B cell (primary cell): ENCODE measurements at regions not wholly inside any gene's neighbourhood (a gene's known extent, or its start where the extent isn't known, plus 50 kb on each side); places are given as distances from the start of the nearest gene placed in this dataset.

Source experiments
- ATAC-seq: fragments of 200-7000 bp; cut with Tn5 transposase; one replicate; pipeline ENCODE4 v1.10.0; 2021; ENCODE audit warnings: low read depth, mild to moderate bottlenecking, moderate number of reproducible peaks, moderate library complexity
- CTCF ChIA-PET: fragments of 350-600 bp; sonication (Branson Sonifier 250); formaldehyde crosslinking; loops from one replicate; lab custom pipeline; 2021; ENCODE audit warnings: antibody characterized with exemption, inconsistent platforms; lab: Charles Lee
- POLR2A ChIA-PET: fragments of 350-600 bp; sonication (Branson Sonifier 250); formaldehyde crosslinking; loops from one replicate; lab custom pipeline; 2021; ENCODE audit warnings: antibody characterized with exemption; lab: Charles Lee
- DNase-seq: peaks from one replicate; pipeline ENCODE4 v3.0.0; 2013
- H2AFZ ChIP-seq: 2 replicates; pipeline ENCODE4 v1.6.1; 2012; ENCODE audit warnings: mild to moderate bottlenecking, low read depth, low read length; ENCODE audit not compliant: insufficient read depth, poor library complexity, severe bottlenecking
- H3K27ac ChIP-seq, 2 donors: 1 replicate in 1 of 2; 2 replicates in 1 of 2; pipeline ENCODE4 v1.5.1; 2012 to 2013; ENCODE audit warnings: low read length in 2 of 2, mild to moderate bottlenecking in 2 of 2, moderate library complexity in 1 of 2
- H3K27me3 ChIP-seq, 4 experiments: fragments of 200-600 bp in 1 of 4; sonication (generic) in 1 of 4; replicated peaks in 1 of 4; 1 replicate in 2 of 4; 2 replicates in 2 of 4; pipeline versions ENCODE4 v1.6.1 to v1.7.0; 2013 to 2016; ENCODE audit warnings: low read length in 3 of 4, mild to moderate bottlenecking in 2 of 4, mixed read lengths in 1 of 4, moderate library complexity in 1 of 4; ENCODE audit not compliant: insufficient read depth in 4 of 4, control insufficient read depth in 3 of 4; ENCODE audit errors: control extremely low read depth in 1 of 4
- H3K36me3 ChIP-seq, 2 experiments: replicated peaks in 1 of 2; 1 replicate in 1 of 2; 2 replicates in 1 of 2; pipeline versions ENCODE4 v1.6.1 to v1.7.1; 2013; ENCODE audit warnings: low read length in 1 of 2; ENCODE audit not compliant: insufficient read depth in 2 of 2, control insufficient read depth in 1 of 2; ENCODE audit errors: control extremely low read depth in 1 of 2, extremely low read depth in 1 of 2
- H3K4me1 ChIP-seq, 2 donors: fragments of 200-600 bp in 1 of 2; sonication (generic) in 1 of 2; 1 replicate in 1 of 2; 2 replicates in 1 of 2; pipeline versions ENCODE4 v1.5.1 to v1.6.1; 2013 to 2017; ENCODE audit warnings: low read length in 2 of 2; ENCODE audit not compliant: control insufficient read depth in 2 of 2, insufficient read depth in 2 of 2
- H3K4me2 ChIP-seq: replicated peaks from 2 replicates; pipeline ENCODE3; 2012; ENCODE audit warnings: mild to moderate bottlenecking, low read depth, low read length; ENCODE audit not compliant: poor library complexity, severe bottlenecking
- H3K4me3 ChIP-seq, 5 experiments: fragments of 200-600 bp in 1 of 5; sonication (generic) in 1 of 5; 1 replicate in 3 of 5; 2 replicates in 2 of 5; pipeline versions ENCODE4 v1.5.1 to v1.7.0; 2011 to 2016; ENCODE audit warnings: low read length in 4 of 5, mild to moderate bottlenecking in 4 of 5, low read depth in 2 of 5, control low read depth in 1 of 5, moderate library complexity in 1 of 5; ENCODE audit not compliant: insufficient read depth in 1 of 5; ENCODE audit errors: control extremely low read depth in 1 of 5, extremely low read depth in 1 of 5
- H3K79me2 ChIP-seq: fragments of 200-600 bp; sonication (generic); one replicate; pipeline ENCODE4 v1.6.0; 2016; ENCODE audit warnings: low read length; ENCODE audit not compliant: control insufficient read depth, insufficient read depth
- H3K9ac ChIP-seq: fragments of 200-600 bp; sonication (generic); 2 replicates; pipeline ENCODE4 v1.6.1; 2017; ENCODE audit warnings: mild to moderate bottlenecking, low read length, moderate library complexity
- H3K9me3 ChIP-seq, 3 donors: one replicate each; pipeline versions ENCODE4 v1.6.1 to v1.7.1; 2013; ENCODE audit warnings: low read length in 2 of 3; ENCODE audit not compliant: control insufficient read depth in 2 of 3, insufficient read depth in 1 of 3; ENCODE audit errors: control extremely low read depth in 1 of 3
- H4K20me1 ChIP-seq: 2 replicates; pipeline ENCODE4 v1.6.0; 2012; ENCODE audit warnings: mild to moderate bottlenecking, low read length; ENCODE audit not compliant: insufficient read depth, control insufficient read depth, poor library complexity, severe bottlenecking
- H3K27ac Mint-ChIP-seq: one replicate; pipeline ENCODE4 v1.8.0; 2021; ENCODE audit warnings: mixed read lengths
- H3K27me3 Mint-ChIP-seq: one replicate; pipeline ENCODE4 v1.8.0; 2021; ENCODE audit warnings: mixed read lengths
- H3K4me1 Mint-ChIP-seq: one replicate; pipeline ENCODE4 v1.8.0; 2021; ENCODE audit warnings: mixed read lengths
- H3K4me3 Mint-ChIP-seq: one replicate; pipeline ENCODE4 v1.8.0; 2021; ENCODE audit warnings: mixed read lengths
- H3K9me3 Mint-ChIP-seq: one replicate; pipeline ENCODE4 v1.8.0; 2022; ENCODE audit warnings: mixed read lengths; ENCODE audit not compliant: insufficient read depth
- CTCF ChIP-seq: fragments of 200-600 bp; IDR thresholded peaks from one replicate; pipeline ENCODE4 v1.8.0; 2022; ENCODE audit warnings: antibody characterized with exemption, mild to moderate bottlenecking
- EZH2 ChIP-seq: IDR thresholded peaks from 2 replicates; pipeline ENCODE4 v1.6.1; 2012; ENCODE audit warnings: borderline replicate concordance, low read depth, mild to moderate bottlenecking, moderate library complexity, low read length; ENCODE audit not compliant: insufficient read depth, poor library complexity, severe bottlenecking
- WGBS: methylation state at CpG from one replicate; pipeline ENCODE4 v1.1.5; 2013; ENCODE audit warnings: missing lambda C conversion rate; ENCODE audit not compliant: insufficient coverage; 5-methylcytosine and 5-hydroxymethylcytosine counted together
- intact Hi-C: fragments of 100-400 bp; cut with micrococcal nuclease; formaldehyde crosslinking; loops from one replicate; pipeline ENCODE4 v1.10.0; 2022

- H3K4me3 Mint-ChIP-seq, result no peak overlapping the region
- Histone ChIP-seq H3K79me2 (no peaks in the 10 kb centered on the region), H3K27me3 (no peaks in the 10 kb centered on the region), H2AFZ (no peak overlapping the region), H4K20me1 (no peaks in the 10 kb centered on the region), H3K9me3 (no peaks in the 10 kb centered on the region), H3K4me2 (no peak overlapping the region), H3K9ac (no peak overlapping the region), H3K27ac (no peak overlapping the region), H3K36me3 (no peaks in the 10 kb centered on the region), H3K4me3 (no peak overlapping the region), H3K4me1 (no peaks in the 10 kb centered on the region)
- no peaks in the 10 kb centered on the region for H3K9me3 Mint-ChIP-seq
- H3K27me3 Mint-ChIP-seq, result no peaks in the 10 kb centered on the region
- TF ChIP-seq EZH2 (no peak), CTCF (no peak)
- intact Hi-C loops, result no loop called here
- ChIA-PET POLR2A (no interaction called here), CTCF (no interaction called here)
- ATAC-seq (no peak), DNase-seq (no peak)
- no peaks in the 10 kb centered on the region for H3K4me1 Mint-ChIP-seq
- WGBS, result no CpG with 5 or more reads among the region's 1 CpG
- no peak overlapping the region for H3K27ac Mint-ChIP-seq
Observed at GRCh38 chr16:60510208-60510607, 1526.0 kb downstream of the CDH8 start.

GRCh38 chr16:60491273-60491672 is 1545.0 kb downstream of the CDH8 start:
- H3K27me3 ChIP-seq, result no peaks in the 10 kb centered on the region
- H3K27ac ChIP-seq, result no peak overlapping the region
- H3K4me1 Mint-ChIP-seq, result no peaks in the 10 kb centered on the region
- ChIA-PET CTCF (no interaction called here), POLR2A (no interaction called here)
- no peak for TF ChIP-seq CTCF
- TF ChIP-seq EZH2, result no peak
- H3K79me2 ChIP-seq, result no peaks in the 10 kb centered on the region
- DNase-seq (no peak), ATAC-seq (no peak)
- no peak overlapping the region for H3K4me2 ChIP-seq
- H4K20me1 ChIP-seq, result no peaks in the 10 kb centered on the region
- H3K9ac ChIP-seq, result no peak overlapping the region
- no peaks in the 10 kb centered on the region for H3K4me1 ChIP-seq
- intact Hi-C loops, result no loop called here
- H2AFZ ChIP-seq, result no peak overlapping the region
- 50% methylated on average over 1 of the region's 3 CpGs for WGBS
- H3K9me3 Mint-ChIP-seq, result peaks cover 2% of the 10 kb centered on the region
- no peaks in the 10 kb centered on the region for H3K9me3 ChIP-seq
- no peaks in the 10 kb centered on the region for H3K36me3 ChIP-seq
- no peaks in the 10 kb centered on the region for H3K27me3 Mint-ChIP-seq
- no peak overlapping the region for H3K27ac Mint-ChIP-seq
- H3K4me3 ChIP-seq, result no peak overlapping the region
- H3K4me3 Mint-ChIP-seq, result no peak overlapping the region
